ENCODE measurements at regions not wholly inside any gene's neighbourhood (a gene's known extent, or its start where the extent isn't known, plus 50 kb on each side); places are given as distances from the start of the nearest gene placed in this dataset.
A peak's percentile ranks its signal among the peaks of the same experiment; 100 is the strongest.

DNA sequence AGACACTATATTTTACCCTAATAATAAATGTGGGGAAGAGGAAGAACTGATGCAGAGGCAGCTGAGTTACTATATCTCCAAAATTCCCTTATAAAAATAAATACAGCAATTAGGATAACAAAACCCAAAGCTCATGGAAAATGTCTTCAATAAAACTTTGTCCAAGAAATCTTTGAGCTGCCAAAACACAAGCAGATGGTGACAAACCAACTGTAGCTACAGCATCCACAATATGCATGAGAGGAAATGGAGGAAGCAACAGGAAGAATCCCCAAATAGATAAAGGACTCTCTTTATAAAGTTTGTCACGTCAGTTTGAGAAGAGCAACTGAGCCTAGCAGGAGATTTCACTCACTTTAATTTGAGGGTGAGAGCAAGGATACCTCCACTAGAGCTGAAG lies 638.2 kb downstream of the IGSF11 start:
- Mint-ChIP-seq H3K4me3 (ENCODE audit: unreplicated experiment) (no peak overlapping the region), H3K27ac (ENCODE audit: unreplicated experiment) (peak overlapping the region; percentile 3), H3K4me1 (ENCODE audit: unreplicated experiment) (peaks cover 6% of the 10 kb centered on the region), H3K9me3 (ENCODE audit: unreplicated experiment) (no peaks in the 10 kb centered on the region), H3K36me3 (ENCODE audit: low read depth, unreplicated experiment) (no peaks in the 10 kb centered on the region), H3K27me3 (ENCODE audit: unreplicated experiment) (no peaks in the 10 kb centered on the region)
- no peak for TF ChIP-seq CTCF (IDR thresholded peaks at IDR 0.05; ENCODE audit: unreplicated experiment)
- no peak for DNase-seq (ENCODE audit: low spot score)

DNA sequence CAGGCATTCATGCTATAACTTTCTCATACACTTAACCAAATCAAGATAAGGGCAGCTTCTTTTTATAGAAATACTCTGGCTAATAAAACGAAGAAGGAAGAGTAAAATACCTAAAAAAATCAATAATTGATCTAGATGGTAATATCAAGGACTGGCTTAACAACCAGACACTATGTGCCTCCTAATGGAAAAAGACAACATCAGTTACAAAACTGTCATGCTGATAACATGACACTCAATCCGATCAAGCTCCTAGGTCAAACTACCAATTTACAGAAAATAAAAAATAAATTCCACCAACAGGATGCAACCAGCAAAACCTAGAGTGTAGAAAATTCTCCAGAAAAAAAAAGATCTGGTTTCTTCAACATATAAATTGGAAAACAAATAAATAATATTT lies 634.6 kb downstream of the IGSF11 start:
- no peak for DNase-seq (ENCODE audit: low spot score)
- Mint-ChIP-seq H3K27me3 (ENCODE audit: unreplicated experiment) (no peaks in the 10 kb centered on the region), H3K27ac (ENCODE audit: unreplicated experiment) (no peak overlapping the region), H3K9me3 (ENCODE audit: unreplicated experiment) (no peaks in the 10 kb centered on the region), H3K4me1 (ENCODE audit: unreplicated experiment) (peaks cover 7% of the 10 kb centered on the region), H3K4me3 (ENCODE audit: unreplicated experiment) (no peak overlapping the region), H3K36me3 (ENCODE audit: low read depth, unreplicated experiment) (no peaks in the 10 kb centered on the region)
- TF ChIP-seq CTCF (IDR thresholded peaks at IDR 0.05; ENCODE audit: unreplicated experiment) = no peak

DNA sequence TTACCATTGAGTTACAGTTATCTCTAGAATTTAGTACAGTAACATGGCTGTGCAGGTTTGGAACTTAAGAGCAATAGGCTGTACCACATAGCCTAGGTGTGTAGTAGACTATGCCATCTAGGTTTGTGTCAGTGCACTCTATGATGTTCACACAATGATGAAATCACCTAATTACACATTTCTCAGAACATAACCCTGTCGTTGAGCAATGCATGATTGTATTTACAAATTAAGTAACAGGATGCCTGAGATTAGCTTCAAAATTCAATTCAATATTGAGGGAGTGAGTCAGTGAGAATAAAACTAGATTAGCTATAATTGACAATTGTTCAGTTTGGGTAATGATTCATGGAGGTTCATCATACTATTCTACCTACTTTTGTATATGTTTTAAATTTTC lies 633.8 kb downstream of the IGSF11 start:
- peaks cover 7% of the 10 kb centered on the region for H3K4me1 Mint-ChIP-seq (ENCODE audit: unreplicated experiment)
- no peak for TF ChIP-seq CTCF (IDR thresholded peaks at IDR 0.05; ENCODE audit: unreplicated experiment)

DNA sequence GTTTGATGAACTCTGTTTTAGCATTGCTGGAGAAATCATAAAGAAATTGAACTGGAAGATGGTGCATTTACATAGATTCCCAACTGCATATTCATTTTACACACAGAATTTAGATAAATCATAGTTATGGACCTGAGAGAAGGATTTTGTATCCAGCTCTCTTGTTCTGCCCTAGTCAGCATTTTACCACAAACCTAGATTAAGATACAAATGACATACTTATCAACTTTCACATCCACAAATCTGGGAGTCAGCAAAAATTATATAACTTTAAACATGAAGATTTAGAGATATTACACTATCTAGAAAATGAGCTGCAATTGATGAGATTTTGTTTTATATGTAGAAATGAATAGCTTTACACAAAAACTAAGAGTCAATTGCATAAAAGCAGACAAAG lies 632.8 kb downstream of the IGSF11 start:
- no peaks in the 10 kb centered on the region for H3K36me3 Mint-ChIP-seq (ENCODE audit: low read depth, unreplicated experiment)
- no peak for DNase-seq (ENCODE audit: low spot score)
- no peak overlapping the region for H3K27ac Mint-ChIP-seq (ENCODE audit: unreplicated experiment)
- no peaks in the 10 kb centered on the region for H3K9me3 Mint-ChIP-seq (ENCODE audit: unreplicated experiment)
- TF ChIP-seq CTCF (IDR thresholded peaks at IDR 0.05; ENCODE audit: unreplicated experiment) = no peak
- no peaks in the 10 kb centered on the region for H3K27me3 Mint-ChIP-seq (ENCODE audit: unreplicated experiment)
- no peak overlapping the region for H3K4me3 Mint-ChIP-seq (ENCODE audit: unreplicated experiment)
- H3K4me1 Mint-ChIP-seq (ENCODE audit: unreplicated experiment) = peaks cover 3% of the 10 kb centered on the region

More for the DNA sequence above, 633.8 kb downstream of the IGSF11 start:
- Mint-ChIP-seq H3K36me3 (ENCODE audit: low read depth, unreplicated experiment) (no peaks in the 10 kb centered on the region), H3K27me3 (ENCODE audit: unreplicated experiment) (no peaks in the 10 kb centered on the region), H3K4me3 (ENCODE audit: unreplicated experiment) (no peak overlapping the region), H3K9me3 (ENCODE audit: unreplicated experiment) (no peaks in the 10 kb centered on the region), H3K27ac (ENCODE audit: unreplicated experiment) (no peak overlapping the region)
- DNase-seq (ENCODE audit: low spot score) = no peak

- H3K27ac Mint-ChIP-seq (ENCODE audit: unreplicated experiment) = no peak overlapping the region
- H3K27me3 Mint-ChIP-seq (ENCODE audit: unreplicated experiment) = no peaks in the 10 kb centered on the region
- H3K36me3 Mint-ChIP-seq (ENCODE audit: low read depth, unreplicated experiment) = no peaks in the 10 kb centered on the region
- no peak overlapping the region for H3K4me3 Mint-ChIP-seq (ENCODE audit: unreplicated experiment)
- DNase-seq (ENCODE audit: low spot score) = no peak
- no peaks in the 10 kb centered on the region for H3K9me3 Mint-ChIP-seq (ENCODE audit: unreplicated experiment)
- H3K4me1 Mint-ChIP-seq (ENCODE audit: unreplicated experiment) = peaks cover 3% of the 10 kb centered on the region
- TF ChIP-seq CTCF (IDR thresholded peaks at IDR 0.05; ENCODE audit: unreplicated experiment) = no peak
Measured at GRCh38 chr3:118402971-118403370, 631.7 kb downstream of the IGSF11 start.
